ENCODE measurements at regions not wholly inside any gene's neighbourhood (a gene's known extent, or its start where the extent isn't known, plus 50 kb on each side); places are given as distances from the start of the nearest gene placed in this dataset.

DNA sequence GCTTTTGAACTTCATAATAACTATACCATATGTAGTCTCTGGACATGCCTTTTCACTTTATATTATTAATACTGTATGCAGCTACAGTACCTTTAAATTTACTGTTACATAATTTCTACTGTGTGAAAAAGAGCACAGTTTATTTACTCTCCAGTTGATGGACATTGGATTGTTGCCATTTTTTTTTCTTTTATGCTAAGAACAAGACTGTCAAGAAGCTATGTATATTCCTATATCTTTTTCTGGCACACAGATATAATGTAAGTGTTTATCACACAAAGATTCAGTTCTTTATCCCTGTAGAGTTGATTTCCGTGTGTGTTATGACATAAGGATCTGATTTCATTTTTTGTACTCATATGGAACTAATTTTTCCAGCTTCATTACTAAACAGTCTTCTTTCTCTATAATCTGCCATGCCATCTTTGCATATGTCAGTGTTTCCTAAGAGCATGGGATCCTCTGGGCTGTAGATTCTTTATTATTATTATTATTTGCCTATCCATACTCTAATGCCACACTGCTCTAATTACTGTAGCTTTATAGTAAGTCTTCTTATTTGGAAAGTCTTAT, 593.0 kb upstream of the ATP2B1 start:
- no peak for DNase-seq

DNA sequence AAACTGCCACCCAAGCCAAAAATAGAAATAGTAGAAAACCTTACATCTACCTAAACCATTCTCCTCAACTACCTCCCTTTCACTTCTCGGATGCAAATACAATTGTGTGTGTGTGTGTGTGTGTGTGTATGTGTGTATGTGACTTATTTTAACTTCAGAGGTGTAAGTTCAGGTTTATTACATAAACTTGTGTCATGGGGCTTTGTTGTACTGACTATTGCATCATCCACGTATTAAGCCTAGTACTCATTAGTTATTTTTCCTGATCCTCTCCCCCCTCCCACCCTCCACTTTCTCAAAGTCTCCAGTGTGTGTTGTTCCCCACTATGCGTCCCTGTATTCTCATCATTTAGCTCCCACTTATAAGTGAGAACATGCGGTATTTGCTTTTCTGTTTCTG, 592.5 kb upstream of the ATP2B1 start:
- no peak for DNase-seq

GRCh38 chr12:90299666-90300065, 591.0 kb upstream of the ATP2B1 start:
- DNase-seq, result no peak

DNA sequence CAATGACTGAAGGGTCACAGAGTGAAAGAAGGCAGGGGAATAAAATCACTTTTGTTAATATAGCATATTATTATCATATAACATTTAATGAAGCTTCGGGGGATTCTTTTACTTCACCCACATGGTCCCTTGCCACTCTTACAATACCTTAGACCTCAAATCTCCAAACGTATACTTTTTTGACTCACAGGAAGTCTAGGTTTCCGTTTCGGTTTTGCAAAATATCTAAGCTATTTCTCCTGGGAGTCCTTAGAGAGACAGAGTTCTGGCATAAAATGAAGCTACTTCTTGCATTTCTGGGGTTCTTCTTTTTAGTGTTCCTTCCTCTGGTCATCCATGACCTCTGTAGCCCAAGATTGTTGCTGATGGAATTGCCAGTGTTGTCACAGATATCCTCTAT, 590.5 kb upstream of the ATP2B1 start:
- DNase-seq, result no peak

GRCh38 chr12:90298289-90298948, 589.8 kb upstream of the ATP2B1 start:
- DNase-seq, result no peak

DNA sequence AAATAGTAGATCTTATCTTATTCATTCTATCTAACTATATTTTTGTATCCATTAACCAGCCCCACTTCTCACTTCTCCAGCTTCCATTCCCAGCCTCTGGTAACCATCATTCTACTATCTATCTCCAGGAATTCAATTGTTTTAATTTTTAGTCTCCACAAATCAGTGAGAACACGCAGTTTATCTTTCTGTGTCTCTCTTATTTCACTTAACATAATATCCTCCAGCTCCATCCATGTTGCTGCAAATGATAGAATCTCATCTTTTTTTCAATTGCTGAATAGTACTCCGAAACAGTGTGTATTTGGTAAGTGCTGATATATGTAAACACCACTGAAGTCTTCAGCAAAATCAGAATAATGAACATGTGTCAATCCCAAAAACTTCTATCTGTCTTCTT, 587.2 kb upstream of the ATP2B1 start:
- DNase-seq, result no peak

DNA sequence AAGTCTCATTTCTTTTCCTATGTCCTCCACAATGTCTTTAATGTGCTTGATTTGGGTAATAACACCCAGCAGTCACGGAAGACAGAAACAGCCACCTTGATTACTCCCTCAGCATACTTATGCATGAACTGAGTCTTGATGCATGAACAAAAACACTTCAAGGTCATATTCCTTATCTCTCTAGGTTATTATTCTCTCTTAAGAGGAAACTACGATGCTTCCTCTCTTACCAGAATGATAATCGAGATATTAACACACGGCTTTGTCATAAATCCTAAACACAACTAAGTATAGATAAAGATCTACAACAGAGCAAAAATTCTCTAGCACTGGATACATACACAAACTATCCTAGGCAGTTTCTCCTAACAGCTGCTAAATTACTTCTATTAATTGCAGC, 583.5 kb upstream of the ATP2B1 start:
- DNase-seq, result no peak

DNA sequence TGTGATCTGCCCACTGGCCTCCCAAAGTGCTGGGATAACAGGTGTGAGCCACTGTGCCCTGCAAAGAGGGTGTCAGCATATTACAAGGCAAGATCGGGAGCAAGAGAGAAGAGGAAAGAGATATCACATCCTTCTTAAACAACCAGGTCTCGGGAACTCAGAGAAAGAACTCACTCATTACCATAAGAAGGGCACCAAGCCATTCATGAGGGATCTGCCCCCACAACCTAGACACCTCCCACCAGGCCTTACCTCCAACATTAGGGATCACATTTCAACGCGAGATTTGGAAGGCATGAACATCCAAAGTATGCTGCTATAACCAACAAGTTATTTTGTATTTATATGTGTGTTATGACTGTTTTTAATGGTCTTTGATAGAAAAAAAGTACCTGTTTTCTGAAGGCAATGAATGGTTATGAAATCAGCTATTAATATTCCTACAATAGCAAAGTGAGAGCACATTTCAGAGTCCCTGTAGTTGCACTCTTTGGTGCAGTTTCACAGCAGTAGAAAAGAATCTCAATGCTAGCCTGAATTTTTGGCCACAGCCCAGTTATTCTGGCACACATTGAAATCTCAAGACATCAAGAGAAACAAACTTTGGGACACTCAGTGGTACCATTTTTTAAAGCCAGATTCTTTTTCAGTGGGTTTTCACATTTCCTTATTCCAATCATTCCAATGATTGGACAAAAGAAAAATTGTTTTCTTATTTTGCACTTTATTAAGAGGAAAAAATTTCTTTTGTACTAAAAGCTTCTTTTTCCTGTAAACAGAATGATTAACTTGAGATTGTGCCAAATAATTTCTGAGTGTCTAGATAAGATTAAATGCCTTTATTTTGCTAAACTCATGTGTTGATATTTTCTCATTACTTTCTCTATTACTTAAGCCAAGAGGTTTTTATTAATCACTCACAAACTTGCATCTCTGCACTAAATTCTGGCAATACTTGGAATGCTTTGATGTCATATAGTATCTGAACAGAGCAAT, 582.6 kb upstream of the ATP2B1 start:
- DNase-seq, result no peak

DNA sequence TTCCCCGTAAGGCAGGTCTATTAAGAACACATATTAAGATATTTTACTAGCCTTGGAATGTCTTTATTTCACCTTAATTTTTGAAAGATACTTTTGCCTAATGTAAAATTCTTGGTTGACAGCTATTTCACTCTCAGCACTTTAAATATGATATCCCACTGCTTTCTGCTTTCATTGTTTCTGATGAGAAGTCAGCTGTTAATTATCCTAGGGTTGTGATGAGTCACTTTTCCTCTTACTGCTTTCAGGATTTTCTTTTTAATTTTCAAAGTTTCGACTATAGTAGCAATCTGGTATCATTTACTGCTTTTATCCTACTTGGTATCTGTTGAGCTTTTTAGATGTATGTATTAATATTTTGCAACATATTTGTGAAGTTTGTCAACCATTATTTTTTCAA, 578.9 kb upstream of the ATP2B1 start:
- DNase-seq, result no peak

DNA sequence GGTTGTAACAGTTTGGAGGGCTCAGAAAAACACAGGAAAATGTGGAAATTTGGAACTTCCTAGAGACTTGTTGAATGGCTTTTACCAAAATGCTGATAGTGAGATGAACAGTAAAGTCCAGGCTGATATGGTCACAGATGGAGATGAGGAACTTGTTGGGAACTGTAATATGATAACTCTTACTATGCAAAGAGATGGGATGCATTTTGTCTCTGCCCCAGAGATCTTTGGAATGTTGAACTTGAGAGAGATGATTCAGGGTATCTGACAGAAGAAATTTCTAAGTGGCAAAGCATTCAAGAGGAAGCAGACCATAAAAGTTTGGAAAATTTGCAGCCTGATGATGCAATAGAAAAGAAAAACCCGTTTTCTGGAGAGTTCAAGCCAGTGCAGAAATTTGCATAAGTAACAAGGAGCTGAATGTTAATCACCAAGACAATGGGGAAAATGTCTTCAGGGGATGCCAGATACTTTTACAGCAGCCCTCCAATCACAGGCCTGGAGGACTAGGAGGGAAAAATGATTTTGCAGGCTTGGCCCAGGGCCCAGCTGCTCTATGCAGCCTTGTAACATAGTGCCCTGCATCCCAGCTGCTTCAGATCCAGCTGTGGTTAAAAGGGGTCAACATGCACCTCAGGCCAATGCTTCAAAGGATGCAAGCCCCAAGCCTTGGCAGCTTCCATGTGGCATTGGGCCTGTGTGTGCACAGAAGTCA, 572.7 kb upstream of the ATP2B1 start:
- DNase-seq, result no peak

- DNase-seq, result no peak
Observed at GRCh38 chr12:90280564-90281058, 572.0 kb upstream of the ATP2B1 start.

DNA sequence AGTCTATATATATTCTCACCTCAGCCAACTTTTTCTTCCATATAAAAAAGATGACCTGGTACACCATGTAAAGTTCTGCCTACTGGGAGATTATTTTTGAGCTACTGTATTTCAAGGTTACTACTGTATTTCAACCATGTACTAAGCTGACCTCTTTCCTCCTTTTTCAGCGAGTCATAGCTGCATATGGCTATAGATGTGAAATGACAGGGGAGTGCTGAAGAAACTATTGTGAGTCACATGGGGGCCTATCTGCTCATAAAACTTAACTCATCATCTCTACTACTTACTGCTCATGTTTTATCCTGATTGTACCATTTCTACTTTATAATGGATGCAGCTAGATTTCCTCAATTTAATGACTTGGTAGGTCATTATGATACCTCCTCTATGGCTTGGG, 571.4 kb upstream of the ATP2B1 start:
- DNase-seq, result no peak

- no peak for DNase-seq
Observed at GRCh38 chr12:90275088-90275487, 566.5 kb upstream of the ATP2B1 start.

GRCh38 chr12:90274407-90274806, 565.8 kb upstream of the ATP2B1 start:
- DNase-seq, result no peak

GRCh38 chr12:90268574-90268973, 559.9 kb upstream of the ATP2B1 start:
- DNase-seq, result no peak

DNA sequence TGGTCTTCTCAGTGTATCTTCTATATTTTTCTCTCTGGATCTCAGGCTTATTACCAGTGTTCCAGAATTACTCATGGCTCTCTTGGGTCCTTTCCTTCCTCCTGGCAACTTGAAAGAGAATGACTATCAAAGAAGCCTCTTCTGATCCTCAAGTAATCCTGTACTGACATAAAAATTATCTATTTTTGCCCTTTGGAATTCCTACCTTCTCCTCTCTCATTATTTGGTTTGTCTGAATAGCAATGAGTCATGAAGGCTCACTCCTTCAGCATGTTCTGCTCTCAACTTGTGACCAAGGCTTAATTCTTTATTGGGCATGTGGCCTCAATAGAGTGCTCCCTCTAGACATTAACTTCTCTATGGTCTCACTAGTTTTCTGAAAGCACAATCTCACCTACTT, 553.6 kb upstream of the ATP2B1 start:
- no peak for DNase-seq

GRCh38 chr12:90261283-90261682, 552.6 kb upstream of the ATP2B1 start:
- no peak for DNase-seq

- no peak for DNase-seq
Observed at GRCh38 chr12:90260136-90260535, 551.5 kb upstream of the ATP2B1 start.

- DNase-seq, result no peak
Observed at GRCh38 chr12:90257927-90258624, 549.4 kb upstream of the ATP2B1 start.

DNA sequence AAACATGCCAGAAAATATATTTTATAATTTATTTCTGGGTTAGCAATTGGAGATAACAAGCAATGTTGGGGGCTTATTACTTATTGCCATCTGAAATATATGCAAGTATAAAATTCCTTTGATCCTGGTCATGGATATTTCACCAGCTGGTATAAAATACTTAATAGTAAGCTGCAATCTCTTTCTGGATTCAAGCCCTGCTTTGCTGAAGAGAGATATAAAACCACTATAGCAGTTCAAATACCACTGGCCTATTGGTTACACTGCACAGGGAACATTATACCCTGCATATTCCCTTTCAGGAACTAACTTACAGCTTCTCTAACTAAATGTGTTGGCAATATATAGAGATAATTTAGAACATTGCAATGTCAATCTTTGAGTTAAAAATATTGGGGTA, 546.2 kb upstream of the ATP2B1 start:
- no peak for DNase-seq

DNA sequence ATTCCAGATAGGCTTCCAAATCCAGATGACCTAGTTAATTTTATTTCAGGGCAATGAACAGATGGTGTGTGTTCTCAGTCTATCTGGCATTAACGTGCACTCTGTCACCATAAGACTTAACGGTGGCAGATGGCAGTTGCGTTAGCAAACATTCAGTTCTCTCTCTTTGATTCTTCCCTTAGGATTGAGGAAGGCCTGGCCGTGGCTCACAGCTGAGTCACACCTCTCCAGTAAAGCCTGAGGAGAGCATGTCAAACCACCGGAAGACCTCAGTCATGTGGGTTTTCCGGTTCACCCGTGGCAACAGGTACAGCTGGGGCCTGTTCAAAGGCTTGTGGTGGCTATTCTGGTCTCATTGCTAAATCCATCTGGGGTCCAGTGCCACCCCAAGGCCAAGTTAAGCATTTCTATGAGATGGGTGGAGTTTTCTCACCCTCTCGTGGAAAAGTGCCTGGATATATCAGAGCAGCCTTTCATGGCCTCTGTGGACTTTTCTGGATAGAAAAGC, 545.1 kb upstream of the ATP2B1 start:
- no peak for DNase-seq

DNA sequence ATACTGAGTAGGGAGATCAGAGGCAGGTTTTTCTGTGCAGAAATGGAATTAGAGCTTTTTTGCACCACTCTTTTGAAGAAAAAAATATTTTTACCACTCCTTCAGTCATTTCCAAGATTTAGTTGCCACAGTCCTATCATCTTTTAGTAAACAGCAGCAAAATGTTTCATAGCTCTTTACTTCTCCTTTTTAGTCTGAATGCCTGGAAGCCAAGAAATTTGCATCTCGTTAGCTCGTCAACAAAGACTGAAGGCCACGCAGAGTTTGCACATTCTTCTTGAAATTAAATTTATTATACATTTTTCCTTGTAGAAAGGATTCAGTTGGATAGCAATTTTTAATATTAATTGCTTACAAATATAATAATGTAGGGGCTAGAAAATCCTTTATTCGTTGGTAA, 544.5 kb upstream of the ATP2B1 start:
- no peak for DNase-seq

Data from GOT3 (cell line).